GF-D8 (cell line): ENCODE measurements at regions not wholly inside any gene's neighbourhood (a gene's known extent, or its start where the extent isn't known, plus 50 kb on each side); places are given as distances from the start of the nearest gene placed in this dataset.

Experiments used
- DNase-seq: peaks from one replicate; lab custom pipeline; 2025; lab: John Stamatoyannopoulos, UW

GRCh38 chr7:118022546-118022945 is 149.3 kb upstream of the CTTNBP2 start:
- DNase-seq, result no peak

- DNase-seq, result no peak
Measured at GRCh38 chr7:118026791-118027190, 153.6 kb upstream of the CTTNBP2 start.

- no peak for DNase-seq
Measured at GRCh38 chr7:118028226-118028625, 155.0 kb upstream of the CTTNBP2 start.

GRCh38 chr7:118029826-118030422 is 154.0 kb upstream of the LSM8 start:
- no peak for DNase-seq

GRCh38 chr7:118033273-118033672 is 150.7 kb upstream of the LSM8 start:
- DNase-seq, result no peak

- DNase-seq, result no peak
Measured at GRCh38 chr7:118039963-118040489, 143.9 kb upstream of the LSM8 start.

GRCh38 chr7:118040562-118040961 is 143.4 kb upstream of the LSM8 start:
- no peak for DNase-seq

GRCh38 chr7:118041251-118041878 is 142.6 kb upstream of the LSM8 start:
- no peak for DNase-seq

GRCh38 chr7:118045629-118046028 is 138.3 kb upstream of the LSM8 start:
- no peak for DNase-seq

GRCh38 chr7:118046086-118046485 is 137.9 kb upstream of the LSM8 start:
- DNase-seq, result no peak

GRCh38 chr7:118046801-118047200 is 137.2 kb upstream of the LSM8 start:
- DNase-seq, result no peak

- no peak for DNase-seq
Measured at GRCh38 chr7:118052336-118052735, 131.6 kb upstream of the LSM8 start.

- DNase-seq, result no peak
Measured at GRCh38 chr7:118053353-118053752, 130.6 kb upstream of the LSM8 start.

- no peak for DNase-seq
Measured at GRCh38 chr7:118054529-118054928, 129.4 kb upstream of the LSM8 start.

- DNase-seq, result no peak
Measured at GRCh38 chr7:118055647-118056046, 128.3 kb upstream of the LSM8 start.

GRCh38 chr7:118057404-118057803 is 126.6 kb upstream of the LSM8 start:
- no peak for DNase-seq

- DNase-seq, result no peak
Measured at GRCh38 chr7:118059209-118059608, 124.8 kb upstream of the LSM8 start.

GRCh38 chr7:118060692-118061091 is 123.3 kb upstream of the LSM8 start:
- no peak for DNase-seq

GRCh38 chr7:118061386-118061785 is 122.6 kb upstream of the LSM8 start:
- DNase-seq, result no peak

GRCh38 chr7:118072893-118073674 is 110.9 kb upstream of the LSM8 start:
- no peak for DNase-seq

GRCh38 chr7:118075936-118076335 is 108.0 kb upstream of the LSM8 start:
- no peak for DNase-seq

- DNase-seq, result no peak
Measured at GRCh38 chr7:118076564-118076963, 107.4 kb upstream of the LSM8 start.

GRCh38 chr7:118078015-118078414 is 105.9 kb upstream of the LSM8 start:
- DNase-seq, result no peak
